Head of caudate nucleus (tissue), 42 donors: ENCODE measurements at regions not wholly inside any gene's neighbourhood (a gene's known extent, or its start where the extent isn't known, plus 50 kb on each side); places are given as distances from the start of the nearest gene placed in this dataset.
"Not testable (repeated sequence)": the region's sequence is repeated elsewhere in the genome, so short reads cannot be mapped to it uniquely, and the experiment has no call there.

ENCODE experiments used
- DNase-seq, 42 donors: peaks; one replicate each; pipeline versions ENCODE4 v3.0.0 to v3.0.0-alpha.2; 2020 to 2021; ENCODE audit warnings: mixed read lengths in 7 of 42
- intact Hi-C: fragments of 100-400 bp; cut with DNase I; formaldehyde crosslinking; loops from one replicate; pipeline ENCODE4 v1.15.0; 2022

- no peak for DNase-seq
- intact Hi-C loops, result no loop called here
Observed at GRCh38 chrY:16502733-16503214, 1377.2 kb downstream of the CDY2B start.

GRCh38 chrY:16490706-16491105, 1389.3 kb downstream of the CDY2B start:
- intact Hi-C loops, result no loop called here
- DNase-seq, result no peak

- DNase-seq, result no peak
- intact Hi-C loops, result no loop called here
Observed at GRCh38 chrY:16486696-16487215, 1393.3 kb downstream of the CDY2B start.

GRCh38 chrY:16480031-16480430, 1400.0 kb downstream of the CDY2B start:
- intact Hi-C loops, result no loop called here

GRCh38 chrY:16474053-16474452, 1406.0 kb downstream of the CDY2B start:
- no peak for DNase-seq
- intact Hi-C loops, result no loop called here

More at GRCh38 chrY:16480031-16480430, 1400.0 kb downstream of the CDY2B start:
- no peak for DNase-seq

GRCh38 chrY:16454799-16455198, 1425.2 kb downstream of the CDY2B start:
- intact Hi-C loops, result no loop called here
- no peak for DNase-seq

- no peak for DNase-seq
- intact Hi-C loops, result no loop called here
Observed at GRCh38 chrY:16446152-16446551, 1433.9 kb downstream of the CDY2B start.

- intact Hi-C loops, DNase-seq: not testable (repeated sequence)
Observed at GRCh38 chrY:16409206-16409923, 1470.7 kb downstream of the CDY2B start.

GRCh38 chrY:16379458-16379857, 1500.6 kb downstream of the CDY2B start:
- DNase-seq, intact Hi-C loops: not testable (repeated sequence)

- DNase-seq, intact Hi-C loops: not testable (repeated sequence)
Observed at GRCh38 chrY:16341592-16341991, 1538.4 kb downstream of the CDY2B start.

- DNase-seq, intact Hi-C loops: not testable (repeated sequence)
Observed at GRCh38 chrY:16330032-16330758, 1549.8 kb downstream of the CDY2B start.

GRCh38 chrY:16329135-16329820, 1550.7 kb downstream of the CDY2B start:
- DNase-seq, intact Hi-C loops: not testable (repeated sequence)
